IMR-90 (cell line): ENCODE measurements at regions not wholly inside any gene's neighbourhood (a gene's known extent, or its start where the extent isn't known, plus 50 kb on each side); places are given as distances from the start of the nearest gene placed in this dataset.

Source experiments
- ATAC-seq: fragments of 200-7000 bp; cut with Tn5 transposase; 2 replicates; pipeline ENCODE4 v1.9.1; 2020; ENCODE audit warnings: low read depth, mild to moderate bottlenecking, moderate library complexity
- BruUV-seq: library from RNA; stranded (reverse); fragments of 400-500 nt; replicated peaks from 2 replicates; lab custom pipeline; 2021; lab: Mats Ljungman, UMichigan
- CTCF ChIA-PET: fragments of 300-600 bp; formaldehyde crosslinking; extraction: SDS; loops from one replicate; lab custom pipeline; 2021; ENCODE audit warnings: antibody characterized with exemption; lab: Yijun Ruan, JAX
- POLR2A ChIA-PET: fragments of 300-600 bp; sonication (Branson Sonifier 250); formaldehyde crosslinking; loops from one replicate; lab custom pipeline; 2022; ENCODE audit warnings: antibody characterized with exemption; ENCODE audit not compliant: unreplicated experiment; lab: Charles Lee
- DNase-seq: peaks from one replicate; pipeline ENCODE4 v3.0.0; 2013
- H2AFZ ChIP-seq: replicated peaks from 2 replicates; pipeline ENCODE3; 2013; ENCODE audit warnings: low read length, mild to moderate bottlenecking; ENCODE audit not compliant: poor library complexity
- H2AK5ac ChIP-seq: 2 replicates; pipeline ENCODE4 v1.6.1; 2013; ENCODE audit warnings: low read depth, low read length, inconsistent platforms
- H2AK9ac ChIP-seq: replicated peaks from 2 replicates; pipeline ENCODE3; 2013; ENCODE audit warnings: mild to moderate bottlenecking, low read depth, low read length, moderate library complexity; ENCODE audit not compliant: poor library complexity
- H2BK120ac ChIP-seq: 2 replicates; pipeline ENCODE4 v1.6.1; 2013; ENCODE audit warnings: low read depth, low read length, inconsistent platforms
- H2BK15ac ChIP-seq: 3 replicates; pipeline ENCODE4 v1.6.1; 2013; ENCODE audit warnings: low read depth, low read length, inconsistent platforms
- H2BK20ac ChIP-seq: 2 replicates; pipeline ENCODE4 v1.6.1; 2013; ENCODE audit warnings: low read depth, mild to moderate bottlenecking, inconsistent platforms, low read length, moderate library complexity
- H2BK5ac ChIP-seq: 2 replicates; pipeline ENCODE4 v1.6.1; 2013; ENCODE audit warnings: mild to moderate bottlenecking, low read depth, low read length, inconsistent platforms; ENCODE audit not compliant: poor library complexity, severe bottlenecking
- H3K14ac ChIP-seq: replicated peaks from 2 replicates; pipeline ENCODE4 v1.6.1; 2013; ENCODE audit warnings: low read depth, low read length, inconsistent platforms
- H3K18ac ChIP-seq: 2 replicates; pipeline ENCODE4 v1.6.1; 2013; ENCODE audit warnings: low read depth, low read length, control low read depth
- H3K23ac ChIP-seq: 2 replicates; pipeline ENCODE4 v1.6.1; 2013; ENCODE audit warnings: low read depth, low read length, inconsistent platforms
- H3K27ac ChIP-seq: 2 replicates; pipeline ENCODE4 v1.5.1; 2013; ENCODE audit warnings: mild to moderate bottlenecking, control low read depth, low read length; ENCODE audit not compliant: insufficient read depth
- H3K27me3 ChIP-seq: 2 replicates; pipeline ENCODE4 v1.6.1; 2013; ENCODE audit warnings: low read length; ENCODE audit not compliant: control insufficient read depth, insufficient read depth
- H3K36me3 ChIP-seq: 2 replicates; pipeline ENCODE4 v1.6.1; 2013; ENCODE audit warnings: low read length, mixed read lengths; ENCODE audit not compliant: control insufficient read depth, insufficient read depth
- H3K4ac ChIP-seq: 2 replicates; pipeline ENCODE4 v1.6.1; 2013; ENCODE audit warnings: low read depth, low read length, inconsistent platforms
- H3K4me1 ChIP-seq: 2 replicates; pipeline ENCODE4 v1.6.1; 2013; ENCODE audit warnings: low read length, mixed read lengths; ENCODE audit not compliant: control insufficient read depth, insufficient read depth
- H3K4me2 ChIP-seq: 2 replicates; pipeline ENCODE4 v1.6.1; 2013; ENCODE audit warnings: low read depth, mild to moderate bottlenecking, control low read depth, low read length, moderate library complexity
- H3K4me3 ChIP-seq: 2 replicates; pipeline ENCODE4 v1.5.1; 2013; ENCODE audit warnings: low read depth, mild to moderate bottlenecking, control low read depth, low read length, moderate library complexity; ENCODE audit not compliant: insufficient read depth
- H3K56ac ChIP-seq: 2 replicates; pipeline ENCODE4 v1.6.1; 2013; ENCODE audit warnings: low read length, inconsistent platforms; ENCODE audit not compliant: insufficient read depth; ENCODE audit errors: extremely low read depth
- H3K79me1 ChIP-seq, 2 experiments: 2 replicates each; pipeline ENCODE4 v1.6.1; 2013; ENCODE audit warnings: low read length in 2 of 2, inconsistent platforms in 1 of 2, low read depth in 1 of 2
- H3K9ac ChIP-seq: 2 replicates; pipeline ENCODE4 v1.6.1; 2013; ENCODE audit warnings: low read depth, low read length, control low read depth
- H3K9me1 ChIP-seq: 2 replicates; pipeline ENCODE4 v1.6.1; 2013; ENCODE audit warnings: low read length, inconsistent platforms; ENCODE audit not compliant: insufficient read depth
- H3K9me3 ChIP-seq: 2 replicates; pipeline ENCODE4 v1.6.1; 2013; ENCODE audit warnings: low read length; ENCODE audit not compliant: control insufficient read depth, insufficient read depth
- H4K20me1 ChIP-seq: 2 replicates; pipeline ENCODE4 v1.6.1; 2013; ENCODE audit warnings: low read length, inconsistent platforms; ENCODE audit not compliant: insufficient read depth
- H4K5ac ChIP-seq: 2 replicates; pipeline ENCODE4 v1.6.1; 2013; ENCODE audit warnings: mild to moderate bottlenecking, low read depth, low read length, control low read depth
- H4K8ac ChIP-seq, 2 experiments: 2 replicates each; pipeline ENCODE4 v1.6.1; 2013; ENCODE audit warnings: low read depth in 2 of 2, low read length in 2 of 2, control low read depth in 1 of 2, inconsistent platforms in 1 of 2
- H4K91ac ChIP-seq: 2 replicates; pipeline ENCODE4 v1.6.1; 2013; ENCODE audit warnings: low read depth, low read length, inconsistent platforms; ENCODE audit not compliant: insufficient read depth
- BHLHE40 ChIP-seq: fragments of 150-350 bp; IDR thresholded peaks from 2 replicates; pipeline ENCODE4 v1.6.1; 2016; ENCODE audit warnings: mild to moderate bottlenecking, low read depth, low read length
- CEBPB ChIP-seq: IDR thresholded peaks from 2 replicates; pipeline ENCODE4 v1.6.1; 2012; ENCODE audit warnings: low read depth, low read length, improper control_type of control experiment
- CTCF ChIP-seq: conservative IDR thresholded peaks from 2 replicates; pipeline ENCODE4 v1.5.1; 2012; ENCODE audit warnings: mild to moderate bottlenecking, low read depth, low read length, improper control_type of control experiment
- ELK1 ChIP-seq: fragments of 150-350 bp; IDR thresholded peaks from 2 replicates; pipeline ENCODE4 v1.6.1; 2016; ENCODE audit warnings: low read depth, mild to moderate bottlenecking, low read length, moderate library complexity, borderline replicate concordance
- FOS ChIP-seq: fragments of 150-350 bp; IDR thresholded peaks from 2 replicates; pipeline ENCODE4 v1.6.1; 2016; ENCODE audit warnings: low read depth, low read length
- MAZ ChIP-seq: IDR thresholded peaks from 2 replicates; pipeline ENCODE4 v1.6.1; 2012; ENCODE audit warnings: low read depth, mild to moderate bottlenecking, low read length, improper control_type of control experiment, moderate library complexity, borderline replicate concordance
- MXI1 ChIP-seq: IDR thresholded peaks from 2 replicates; pipeline ENCODE4 v1.6.1; 2012; ENCODE audit warnings: low read depth, mild to moderate bottlenecking, low read length, moderate library complexity, borderline replicate concordance
- RCOR1 ChIP-seq: IDR thresholded peaks from 2 replicates; pipeline ENCODE4 v1.6.1; 2012; ENCODE audit warnings: mild to moderate bottlenecking, low read length, improper control_type of control experiment; ENCODE audit not compliant: insufficient replicate concordance
- RFX5 ChIP-seq: IDR thresholded peaks from 2 replicates; pipeline ENCODE4 v1.8.0; 2012; ENCODE audit warnings: low read depth, mild to moderate bottlenecking, low read length, moderate library complexity
- SMC3 ChIP-seq: fragments of 150-350 bp; IDR thresholded peaks from 2 replicates; pipeline ENCODE4 v1.6.1; 2016; ENCODE audit warnings: low read depth, mild to moderate bottlenecking, antibody characterized with exemption, low read length, moderate library complexity
- USF2 ChIP-seq: fragments of 150-350 bp; IDR thresholded peaks from 2 replicates; pipeline ENCODE4 v1.6.1; 2017; ENCODE audit warnings: mild to moderate bottlenecking, antibody characterized with exemption, low read length, low read depth
- WGBS, 2 experiments: methylation state at CpG; one replicate each; pipeline versions ENCODE4 v1.1.5 to v1.1.7; 2013; ENCODE audit warnings: missing lambda C conversion rate in 2 of 2; ENCODE audit not compliant: insufficient read length in 1 of 2; ENCODE audit errors: extremely low coverage in 2 of 2; 5-methylcytosine and 5-hydroxymethylcytosine counted together
- dilution Hi-C: fragments of 300-500 bp; cut with HindIII; formaldehyde crosslinking; loops from one replicate; pipeline ENCODE4 v1.14.3; 2018; ENCODE audit warnings: low sequenced_read_pairs; ENCODE audit not compliant: unreplicated experiment
- in situ Hi-C: fragments of 300-500 bp; cut with MboI; formaldehyde crosslinking; loops from 3 replicates; pipeline ENCODE4 v1.14.3; 2019; ENCODE audit warnings: low sequenced_read_pairs, inconsistent platforms, mixed read lengths
- intact Hi-C: fragments of 100-400 bp; cut with micrococcal nuclease; formaldehyde crosslinking; loops from 2 replicates; pipeline ENCODE4 v1.10.0; 2022

GRCh38 chr16:56108724-56109123, 82.6 kb upstream of the GNAO1 start:
- H2AFZ ChIP-seq, result no peak overlapping the region
- ATAC-seq (no peak), DNase-seq (no peak)
- H2BK5ac ChIP-seq, result no peak overlapping the region
- in situ Hi-C loops, result no loop called here
- no peak overlapping the region for H4K5ac ChIP-seq
- H4K8ac ChIP-seq, result no peak overlapping the region
- H2BK120ac ChIP-seq, result no peak overlapping the region
- H2BK15ac ChIP-seq, result no peak overlapping the region
- no peak overlapping the region for H2AK5ac ChIP-seq
- H3K36me3 ChIP-seq, result no peaks in the 10 kb centered on the region
- TF ChIP-seq BHLHE40, result no peak
- TF ChIP-seq MXI1, result no peak
- TF ChIP-seq CTCF, result no peak
- no peak for TF ChIP-seq USF2
- TF ChIP-seq SMC3, result no peak
- TF ChIP-seq RCOR1, result no peak
- TF ChIP-seq MAZ, result no peak
- TF ChIP-seq RFX5, result no peak
- no peak for TF ChIP-seq CEBPB
- no peak for TF ChIP-seq FOS
- TF ChIP-seq ELK1, result no peak
- no peak overlapping the region for H3K4me3 ChIP-seq
- intact Hi-C loops, result no loop called here
- H3K9me3 ChIP-seq, result no peaks in the 10 kb centered on the region
- no peak overlapping the region for H2AK9ac ChIP-seq
- H3K27ac ChIP-seq, result no peak overlapping the region
- H2BK20ac ChIP-seq, result no peak overlapping the region
- no peaks in the 10 kb centered on the region for H3K4me1 ChIP-seq
- dilution Hi-C loops, result no loop called here
- H4K91ac ChIP-seq, result no peak overlapping the region
- H3K23ac ChIP-seq, result no peak overlapping the region
- H3K79me1 ChIP-seq, result no peaks in the 10 kb centered on the region
- no peak overlapping the region for H3K14ac ChIP-seq
- H3K4ac ChIP-seq, result no peak overlapping the region
- ChIA-PET CTCF (no interaction called here), POLR2A (no interaction called here)
- BruUV-seq, result no TSS peak
- no peak overlapping the region for H3K9ac ChIP-seq
- H3K9me1 ChIP-seq, result no peaks in the 10 kb centered on the region
- H3K27me3 ChIP-seq, result no peaks in the 10 kb centered on the region
- no peak overlapping the region for H3K18ac ChIP-seq
- no peaks in the 10 kb centered on the region for H4K20me1 ChIP-seq
- 0% methylated on average over 1 of the region's 4 CpGs; no CpG with 5 or more reads in 1 of the 2 experiments for WGBS, 2 experiments
- H3K4me2 ChIP-seq, result no peak overlapping the region
- H3K56ac ChIP-seq, result no peak overlapping the region
